ENCODE measurements at regions not wholly inside any gene's neighbourhood (a gene's known extent, or its start where the extent isn't known, plus 50 kb on each side); places are given as distances from the start of the nearest gene placed in this dataset.

DNA sequence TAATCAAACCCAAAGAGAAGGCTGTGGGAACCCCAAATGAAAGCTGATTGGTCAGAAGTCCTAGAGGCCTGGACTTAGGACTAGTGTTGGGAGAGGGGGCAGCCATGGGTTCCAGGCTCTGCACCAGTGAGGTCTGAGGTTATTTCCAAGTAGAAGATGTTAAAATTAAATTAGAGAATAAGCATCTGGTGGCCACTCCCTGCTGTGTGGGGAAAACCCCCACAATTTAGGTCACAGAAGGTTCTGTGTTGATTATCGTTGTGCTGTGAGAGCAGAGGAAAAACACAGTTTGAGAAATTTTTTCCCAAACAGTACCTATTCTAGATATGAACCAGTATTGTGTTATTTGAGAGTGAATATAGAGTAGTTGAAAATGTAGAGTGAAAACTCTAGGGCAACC lies 53.9 kb upstream of the NSMCE3 start:
- H3K27me3 ChIP-seq (replicated peaks in 1 of 4; ENCODE audit: control insufficient read depth in 3 of 4, extremely low read depth in 1 of 4, insufficient read depth in 3 of 4, low read length in 3 of 4) = no peaks in the 10 kb centered on the region
- H3K79me2 ChIP-seq (ENCODE audit: control insufficient read depth in 1 of 2, insufficient read depth in 2 of 2, low read length in 2 of 2) = no peaks in the 10 kb centered on the region
- H2AFZ ChIP-seq (ENCODE audit: low read length) = no peak overlapping the region
- H3K79me1 ChIP-seq (ENCODE audit: low read depth, low read length) = no peaks in the 10 kb centered on the region; the same call in 1 of the 2 replicates
- 91% methylated on average over 1 of the region's 1 CpG; no CpG with 5 or more reads in 1 of the 2 experiments for WGBS, 2 experiments (ENCODE audit: extremely low coverage in 1 of 2, insufficient coverage in 1 of 2, insufficient read length in 1 of 2, insufficient replicate concordance in 2 of 2, low coverage in 1 of 2, low lambda C conversion rate in 2 of 2, missing lambda C conversion rate in 1 of 2)
- no peak overlapping the region for H4K5ac ChIP-seq (ENCODE audit: insufficient read length, low read depth, low read length)
- no peak overlapping the region for H3K56ac ChIP-seq (replicated peaks; ENCODE audit: insufficient read length, low read depth, low read length)
- H2BK20ac ChIP-seq (ENCODE audit: low read length) = no peak overlapping the region
- H3K14ac ChIP-seq (ENCODE audit: insufficient read length) = no peak overlapping the region
- H3K4me3 ChIP-seq (ENCODE audit: extremely low read depth in 1 of 4, insufficient read depth in 2 of 4, low read depth in 3 of 4, low read length in 4 of 4) = no peak overlapping the region
- FAIRE-seq (no peak), DNase-seq (ENCODE audit: low read depth in 1 of 2, low spot score in 2 of 2) (no peak)
- H2BK5ac ChIP-seq (ENCODE audit: low read depth, low read length) = no peak overlapping the region
- H3K18ac ChIP-seq (ENCODE audit: extremely low read depth, low read length) = no peak overlapping the region
- H3K36me3 ChIP-seq (ENCODE audit: control insufficient read depth in 2 of 4, insufficient read depth in 4 of 4, low read length in 3 of 4) = no peaks in the 10 kb centered on the region
- ChIA-PET CTCF (ENCODE audit: partially characterized antibody) (interaction anchor here (0.9 to 1.5 kb wide), 2 partner anchors 12 to 40 kb away, joined by 3 to 5 read pairs; no protein-coding TSS in a partner anchor), POLR2A (ENCODE audit: partially characterized antibody) (interaction anchor here (0.6 kb wide), 1 partner anchor 13 kb away, joined by 3 read pairs; no protein-coding TSS in a partner anchor)
- H3K23me2 ChIP-seq (ENCODE audit: low read depth, low read length) = no peaks in the 10 kb centered on the region
- H2BK12ac ChIP-seq (ENCODE audit: low read depth, low read length) = no peak overlapping the region
- H4K8ac ChIP-seq (ENCODE audit: extremely low read depth, insufficient read depth, low read length) = no peak overlapping the region
- no peak overlapping the region for H3K27ac ChIP-seq (ENCODE audit: low read depth, low read length)
- H3K9ac ChIP-seq (replicated peaks in 1 of 4; ENCODE audit: extremely low read depth in 1 of 4, low read depth in 3 of 4, low read length in 3 of 4) = no peak overlapping the region
- no peak overlapping the region for H2BK120ac ChIP-seq (replicated peaks; ENCODE audit: low read depth, low read length)
- H4K20me1 ChIP-seq (replicated peaks in 1 of 2; ENCODE audit: control insufficient read depth in 1 of 2, insufficient read depth in 2 of 2, low read length in 2 of 2) = no peaks in the 10 kb centered on the region
- no peak overlapping the region for H3K4ac ChIP-seq (replicated peaks; ENCODE audit: insufficient read length, low read depth, low read length)
- H2BK15ac ChIP-seq (ENCODE audit: low read length) = no peak overlapping the region
- no peak overlapping the region for H3K23ac ChIP-seq (ENCODE audit: insufficient read length)
- H2AK5ac ChIP-seq (ENCODE audit: low read depth, low read length) = no peak overlapping the region
- H3K4me2 ChIP-seq (ENCODE audit: insufficient read depth in 1 of 2, low read depth in 2 of 2, low read length in 2 of 2) = no peak overlapping the region
- no peak overlapping the region for H4K91ac ChIP-seq (replicated peaks; ENCODE audit: insufficient read length, low read length)
- H3K4me1 ChIP-seq (replicated peaks in 1 of 4; ENCODE audit: control insufficient read depth in 3 of 4, insufficient read depth in 4 of 4, low read length in 3 of 4) = peaks cover 0 to 13% (median 5%) of the 10 kb centered on the region in 4 experiments; a peak in 4 of 7 replicates
- no peaks in the 10 kb centered on the region for H3K9me3 ChIP-seq (ENCODE audit: insufficient read depth in 2 of 2, low read depth in 1 of 2, low read length in 1 of 2)
- TF ChIP-seq JUND (IDR thresholded peaks at IDR 0.05; ENCODE audit: low read length) (no peak), MAFK (IDR thresholded peaks at IDR 0.05; ENCODE audit: low read depth, low read length) (no peak), SUZ12 (IDR thresholded peaks at IDR 0.05; ENCODE audit: low read length) (no peak), TEAD4 (IDR thresholded peaks at IDR 0.05; ENCODE audit: low read depth, low read length) (no peak), EGR1 (IDR thresholded peaks at IDR 0.05; ENCODE audit: borderline replicate concordance, low read depth, low read length) (no peak), EZH2 (IDR thresholded peaks at IDR 0.05; ENCODE audit: low read depth, low read length, severe bottlenecking) (no peak), SAP30 (IDR thresholded peaks at IDR 0.05; ENCODE audit: insufficient read depth, insufficient replicate concordance, low read length) (no peak), CREB1 (IDR thresholded peaks at IDR 0.05) (no peak), CHD1 (IDR thresholded peaks at IDR 0.05; ENCODE audit: low read depth, low read length) (no peak), CBX8 (IDR thresholded peaks at IDR 0.05; ENCODE audit: borderline replicate concordance, low read depth, low read length) (no peak), TAF7 (optimal IDR thresholded peaks at IDR 0.05; ENCODE audit: borderline replicate concordance, low read depth, low read length) (no peak), PHF8 (conservative IDR thresholded peaks at IDR 0.05; ENCODE audit: low read depth, low read length) (no peak)
- TF ChIP-seq, protein P1, sequence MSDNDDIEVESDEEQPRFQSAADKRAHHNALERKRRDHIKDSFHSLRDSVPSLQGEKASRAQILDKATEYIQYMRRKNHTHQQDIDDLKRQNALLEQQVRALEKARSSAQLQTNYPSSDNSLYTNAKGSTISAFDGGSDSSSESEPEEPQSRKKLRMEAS (IDR thresholded peaks at IDR 0.05) = no peak
- TF ChIP-seq, protein P2, sequence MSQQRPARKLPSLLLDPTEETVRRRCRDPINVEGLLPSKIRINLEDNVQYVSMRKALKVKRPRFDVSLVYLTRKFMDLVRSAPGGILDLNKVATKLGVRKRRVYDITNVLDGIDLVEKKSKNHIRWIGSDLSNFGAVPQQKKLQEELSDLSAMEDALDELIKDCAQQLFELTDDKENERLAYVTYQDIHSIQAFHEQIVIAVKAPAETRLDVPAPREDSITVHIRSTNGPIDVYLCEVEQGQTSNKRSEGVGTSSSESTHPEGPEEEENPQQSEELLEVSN (IDR thresholded peaks at IDR 0.05) = no peak

All from H1 (cell line).